Loucy (cell line): ENCODE measurements at regions not wholly inside any gene's neighbourhood (a gene's known extent, or its start where the extent isn't known, plus 50 kb on each side); places are given as distances from the start of the nearest gene placed in this dataset.
A peak's percentile ranks its signal among the peaks of the same experiment; 100 is the strongest.
"Not testable (repeated sequence)": the region's sequence is repeated elsewhere in the genome, so short reads cannot be mapped to it uniquely, and the experiment has no call there.

Experiments
- H2AFZ ChIP-seq: fragments of 200-600 bp; sonication (generic); 2 replicates; pipeline ENCODE4 v1.6.0; 2016; ENCODE audit warnings: antibody characterized with exemption, mild to moderate bottlenecking, low read length, moderate library complexity
- H3F3A ChIP-seq: fragments of 200-600 bp; 2 replicates; pipeline ENCODE4 v1.6.0; 2016; ENCODE audit warnings: antibody characterized with exemption, low read depth, mild to moderate bottlenecking
- H3K27me3 ChIP-seq: fragments of 200-600 bp; sonication (generic); 2 replicates; pipeline ENCODE4 v1.6.1; 2014; ENCODE audit warnings: low read length, mild to moderate bottlenecking; ENCODE audit not compliant: insufficient read depth, poor library complexity, severe bottlenecking
- H3K36me3 ChIP-seq: fragments of 200-600 bp; sonication (generic); 2 replicates; pipeline ENCODE4 v1.6.1; 2016; ENCODE audit warnings: low read length; ENCODE audit not compliant: insufficient read depth
- H3K4me1 ChIP-seq: fragments of 200-600 bp; sonication (generic); 2 replicates; pipeline ENCODE4 v1.5.1; 2014; ENCODE audit warnings: low read length, mild to moderate bottlenecking; ENCODE audit not compliant: insufficient read depth, poor library complexity, severe bottlenecking
- H3K4me2 ChIP-seq: fragments of 200-600 bp; sonication (generic); 2 replicates; pipeline ENCODE4 v1.6.0; 2014; ENCODE audit warnings: antibody characterized with exemption, low read length, low read depth, mild to moderate bottlenecking; ENCODE audit not compliant: poor library complexity, severe bottlenecking
- H3K4me3 ChIP-seq: fragments of 200-600 bp; sonication (generic); 2 replicates; pipeline ENCODE4 v1.5.1; 2014; ENCODE audit warnings: low read length, mild to moderate bottlenecking, mixed read lengths; ENCODE audit not compliant: poor library complexity, severe bottlenecking
- H3K79me2 ChIP-seq: fragments of 200-600 bp; sonication (generic); 2 replicates; pipeline ENCODE4 v1.6.1; 2014; ENCODE audit warnings: low read length; ENCODE audit not compliant: insufficient read depth
- H3K9ac ChIP-seq: fragments of 200-600 bp; sonication (generic); 2 replicates; pipeline ENCODE4 v1.6.0; 2014; ENCODE audit warnings: mild to moderate bottlenecking, low read depth, low read length, moderate library complexity; ENCODE audit not compliant: poor library complexity, severe bottlenecking
- H3K9me2 ChIP-seq: fragments of 200-600 bp; sonication (generic); replicated peaks from 2 replicates; pipeline ENCODE4 v1.6.1; 2016; ENCODE audit warnings: low read depth, low read length, mixed read lengths
- H3K9me3 ChIP-seq: fragments of 200-600 bp; sonication (generic); 2 replicates; pipeline ENCODE4 v1.6.1; 2014; ENCODE audit warnings: mild to moderate bottlenecking, antibody characterized with exemption, low read length, low read depth; ENCODE audit not compliant: insufficient read depth
- H4K20me1 ChIP-seq: fragments of 200-600 bp; sonication (generic); 2 replicates; pipeline ENCODE4 v1.6.0; 2014; ENCODE audit warnings: antibody characterized with exemption, low read length, mild to moderate bottlenecking; ENCODE audit not compliant: insufficient read depth, poor library complexity, severe bottlenecking
- EZH2phosphoT487 ChIP-seq: fragments of 200-600 bp; IDR thresholded peaks from 2 replicates; pipeline ENCODE4 v1.6.1; 2018; ENCODE audit warnings: antibody characterized with exemption, mild to moderate bottlenecking, moderate library complexity, borderline replicate concordance
- TF ChIP-seq, protein P1 (sequence below): fragments of 200-600 bp; sonication (generic); conservative IDR thresholded peaks from 2 replicates; pipeline ENCODE4 v1.5.1; 2014; ENCODE audit warnings: mild to moderate bottlenecking, antibody characterized with exemption, low read length

DNA sequence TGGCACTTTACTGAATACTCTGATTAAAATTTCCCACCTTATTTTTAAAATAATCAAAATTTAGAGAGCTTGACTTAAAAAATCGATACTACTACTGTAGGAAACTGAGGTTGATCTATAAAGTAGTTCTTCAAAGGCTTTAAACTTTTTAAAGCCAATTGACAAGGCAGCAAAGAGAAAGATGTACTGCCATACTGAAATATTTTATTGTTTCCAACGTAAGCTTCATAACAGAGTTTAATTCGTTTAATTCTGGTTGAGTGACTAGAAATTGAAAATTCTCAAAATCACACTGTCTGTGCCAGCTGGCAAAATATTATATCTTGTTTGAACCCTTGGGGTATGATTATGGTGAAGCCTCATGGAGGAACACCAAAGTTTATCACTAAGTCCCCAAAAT, 207.6 kb downstream of the UNC5CL start:
- Histone ChIP-seq H3K9ac (no peak overlapping the region), H3K79me2 (no peaks in the 10 kb centered on the region), H3K9me3 (no peaks in the 10 kb centered on the region), H3K36me3 (no peaks in the 10 kb centered on the region), H2AFZ (no peak overlapping the region), H3K4me2 (no peak overlapping the region), H3K4me1 (no peaks in the 10 kb centered on the region), H4K20me1 (no peaks in the 10 kb centered on the region), H3K4me3 (no peak overlapping the region), H3K9me2 (no peaks in the 10 kb centered on the region), H3K27me3 (no peaks in the 10 kb centered on the region), H3F3A (no peaks in the 10 kb centered on the region)
- TF ChIP-seq, protein P1, sequence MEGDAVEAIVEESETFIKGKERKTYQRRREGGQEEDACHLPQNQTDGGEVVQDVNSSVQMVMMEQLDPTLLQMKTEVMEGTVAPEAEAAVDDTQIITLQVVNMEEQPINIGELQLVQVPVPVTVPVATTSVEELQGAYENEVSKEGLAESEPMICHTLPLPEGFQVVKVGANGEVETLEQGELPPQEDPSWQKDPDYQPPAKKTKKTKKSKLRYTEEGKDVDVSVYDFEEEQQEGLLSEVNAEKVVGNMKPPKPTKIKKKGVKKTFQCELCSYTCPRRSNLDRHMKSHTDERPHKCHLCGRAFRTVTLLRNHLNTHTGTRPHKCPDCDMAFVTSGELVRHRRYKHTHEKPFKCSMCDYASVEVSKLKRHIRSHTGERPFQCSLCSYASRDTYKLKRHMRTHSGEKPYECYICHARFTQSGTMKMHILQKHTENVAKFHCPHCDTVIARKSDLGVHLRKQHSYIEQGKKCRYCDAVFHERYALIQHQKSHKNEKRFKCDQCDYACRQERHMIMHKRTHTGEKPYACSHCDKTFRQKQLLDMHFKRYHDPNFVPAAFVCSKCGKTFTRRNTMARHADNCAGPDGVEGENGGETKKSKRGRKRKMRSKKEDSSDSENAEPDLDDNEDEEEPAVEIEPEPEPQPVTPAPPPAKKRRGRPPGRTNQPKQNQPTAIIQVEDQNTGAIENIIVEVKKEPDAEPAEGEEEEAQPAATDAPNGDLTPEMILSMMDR: no peak
- no peak for TF ChIP-seq EZH2phosphoT487

DNA sequence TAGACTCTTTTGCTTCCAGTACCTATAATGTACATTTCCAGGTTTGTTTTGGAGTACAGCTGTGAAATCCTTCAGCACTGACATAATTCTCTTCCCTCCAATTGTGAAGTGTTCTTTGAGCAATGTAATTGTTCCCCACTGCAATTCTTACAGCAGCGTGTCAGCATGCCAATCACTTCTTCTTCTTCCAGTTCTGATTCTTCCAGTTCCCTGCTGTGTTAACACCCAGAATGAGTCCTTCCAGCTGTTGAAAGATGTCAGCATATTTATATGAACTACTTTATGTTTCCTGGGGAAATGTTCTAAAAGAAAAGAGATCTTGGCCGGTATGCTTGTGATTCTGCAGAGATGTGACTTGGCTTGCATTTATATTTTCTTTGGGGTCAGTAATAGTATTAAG, 213.9 kb downstream of the UNC5CL start:
- Histone ChIP-seq H3K9ac (no peak overlapping the region), H4K20me1 (no peaks in the 10 kb centered on the region), H3K9me3 (no peaks in the 10 kb centered on the region), H3K4me1 (no peaks in the 10 kb centered on the region), H3K4me3 (no peak overlapping the region), H3K4me2 (no peak overlapping the region), H3K27me3 (no peaks in the 10 kb centered on the region), H3K9me2 (no peaks in the 10 kb centered on the region), H3F3A (no peaks in the 10 kb centered on the region), H3K36me3 (no peaks in the 10 kb centered on the region), H2AFZ (no peak overlapping the region), H3K79me2 (no peaks in the 10 kb centered on the region)
- TF ChIP-seq, protein P1: no peak
- TF ChIP-seq EZH2phosphoT487: no peak

DNA sequence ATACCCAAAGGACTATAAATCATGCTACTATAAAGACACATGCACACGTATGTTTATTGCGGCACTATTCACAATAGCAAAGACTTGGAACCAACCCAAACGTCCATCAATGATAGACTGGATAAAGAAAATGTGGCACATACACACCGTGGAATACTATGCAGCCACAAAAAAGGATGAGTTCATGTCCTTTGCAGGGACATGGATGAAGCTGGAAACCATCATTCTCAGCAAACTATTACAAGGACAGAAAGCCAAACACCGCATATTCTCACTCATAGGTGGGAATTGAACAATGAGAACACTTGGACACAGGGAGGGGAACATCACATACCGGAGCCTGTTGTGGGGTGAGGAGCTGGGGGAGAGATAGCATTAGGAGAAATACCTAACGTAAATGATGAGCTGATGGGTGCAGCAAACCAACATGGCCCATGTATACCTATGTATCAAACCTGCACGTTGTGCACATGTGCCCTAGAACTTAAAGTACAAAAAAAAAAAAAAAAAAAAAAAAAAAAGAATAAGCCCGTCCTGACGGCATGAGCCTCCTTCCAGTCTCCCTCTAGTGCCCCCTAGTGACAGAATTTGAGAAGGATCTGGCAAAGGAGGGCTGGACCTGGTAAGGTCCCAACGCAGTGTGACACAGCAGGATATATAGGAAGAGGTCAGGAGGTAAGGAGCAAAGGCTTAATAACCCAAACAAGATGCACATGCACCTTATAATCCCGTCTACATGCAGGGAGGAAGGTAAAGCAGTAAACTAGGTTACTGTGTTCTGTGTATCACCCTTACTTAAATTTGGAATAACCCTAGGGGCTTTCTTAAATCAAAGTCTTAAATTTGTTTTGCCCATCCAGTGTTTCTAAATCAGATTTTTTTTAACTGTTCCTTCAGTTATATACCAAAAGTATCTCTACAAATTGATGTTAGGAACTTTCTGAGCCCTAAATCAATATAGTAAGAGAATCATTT, 214.8 kb downstream of the UNC5CL start:
- H3K27me3 ChIP-seq, H3K4me3 ChIP-seq, H2AFZ ChIP-seq, H3K36me3 ChIP-seq, H3K9me2 ChIP-seq, H3K9me3 ChIP-seq, H3K79me2 ChIP-seq, H3F3A ChIP-seq, H3K4me1 ChIP-seq, H3K4me2 ChIP-seq, H3K9ac ChIP-seq, H4K20me1 ChIP-seq: not testable (repeated sequence)
- TF ChIP-seq, protein P1: peak; percentile 63
